IMR-90 (cell line): ENCODE measurements at regions not wholly inside any gene's neighbourhood (a gene's known extent, or its start where the extent isn't known, plus 50 kb on each side); places are given as distances from the start of the nearest gene placed in this dataset.
"Not testable (repeated sequence)": the region's sequence is repeated elsewhere in the genome, so short reads cannot be mapped to it uniquely, and the experiment has no call there.

Experiments
- ATAC-seq: fragments of 200-7000 bp; cut with Tn5 transposase; 2 replicates; pipeline ENCODE4 v1.9.1; 2020; ENCODE audit warnings: low read depth, mild to moderate bottlenecking, moderate library complexity
- BruUV-seq: library from RNA; stranded (reverse); fragments of 400-500 nt; replicated peaks from 2 replicates; lab custom pipeline; 2021; lab: Mats Ljungman, UMichigan
- CTCF ChIA-PET: fragments of 300-600 bp; formaldehyde crosslinking; extraction: SDS; loops from one replicate; lab custom pipeline; 2021; ENCODE audit warnings: antibody characterized with exemption; lab: Yijun Ruan, JAX
- POLR2A ChIA-PET: fragments of 300-600 bp; sonication (Branson Sonifier 250); formaldehyde crosslinking; loops from one replicate; lab custom pipeline; 2022; ENCODE audit warnings: antibody characterized with exemption; ENCODE audit not compliant: unreplicated experiment; lab: Charles Lee
- DNase-seq: peaks from one replicate; pipeline ENCODE4 v3.0.0; 2013
- H2AFZ ChIP-seq: replicated peaks from 2 replicates; pipeline ENCODE3; 2013; ENCODE audit warnings: low read length, mild to moderate bottlenecking; ENCODE audit not compliant: poor library complexity
- H2AK5ac ChIP-seq: 2 replicates; pipeline ENCODE4 v1.6.1; 2013; ENCODE audit warnings: low read depth, low read length, inconsistent platforms
- H2AK9ac ChIP-seq: replicated peaks from 2 replicates; pipeline ENCODE3; 2013; ENCODE audit warnings: mild to moderate bottlenecking, low read depth, low read length, moderate library complexity; ENCODE audit not compliant: poor library complexity
- H2BK120ac ChIP-seq: 2 replicates; pipeline ENCODE4 v1.6.1; 2013; ENCODE audit warnings: low read depth, low read length, inconsistent platforms
- H2BK15ac ChIP-seq: 3 replicates; pipeline ENCODE4 v1.6.1; 2013; ENCODE audit warnings: low read depth, low read length, inconsistent platforms
- H2BK20ac ChIP-seq: 2 replicates; pipeline ENCODE4 v1.6.1; 2013; ENCODE audit warnings: low read depth, mild to moderate bottlenecking, inconsistent platforms, low read length, moderate library complexity
- H2BK5ac ChIP-seq: 2 replicates; pipeline ENCODE4 v1.6.1; 2013; ENCODE audit warnings: mild to moderate bottlenecking, low read depth, low read length, inconsistent platforms; ENCODE audit not compliant: poor library complexity, severe bottlenecking
- H3K14ac ChIP-seq: replicated peaks from 2 replicates; pipeline ENCODE4 v1.6.1; 2013; ENCODE audit warnings: low read depth, low read length, inconsistent platforms
- H3K18ac ChIP-seq: 2 replicates; pipeline ENCODE4 v1.6.1; 2013; ENCODE audit warnings: low read depth, low read length, control low read depth
- H3K23ac ChIP-seq: 2 replicates; pipeline ENCODE4 v1.6.1; 2013; ENCODE audit warnings: low read depth, low read length, inconsistent platforms
- H3K27ac ChIP-seq: 2 replicates; pipeline ENCODE4 v1.5.1; 2013; ENCODE audit warnings: mild to moderate bottlenecking, control low read depth, low read length; ENCODE audit not compliant: insufficient read depth
- H3K27me3 ChIP-seq: 2 replicates; pipeline ENCODE4 v1.6.1; 2013; ENCODE audit warnings: low read length; ENCODE audit not compliant: control insufficient read depth, insufficient read depth
- H3K36me3 ChIP-seq: 2 replicates; pipeline ENCODE4 v1.6.1; 2013; ENCODE audit warnings: low read length, mixed read lengths; ENCODE audit not compliant: control insufficient read depth, insufficient read depth
- H3K4ac ChIP-seq: 2 replicates; pipeline ENCODE4 v1.6.1; 2013; ENCODE audit warnings: low read depth, low read length, inconsistent platforms
- H3K4me1 ChIP-seq: 2 replicates; pipeline ENCODE4 v1.6.1; 2013; ENCODE audit warnings: low read length, mixed read lengths; ENCODE audit not compliant: control insufficient read depth, insufficient read depth
- H3K4me2 ChIP-seq: 2 replicates; pipeline ENCODE4 v1.6.1; 2013; ENCODE audit warnings: low read depth, mild to moderate bottlenecking, control low read depth, low read length, moderate library complexity
- H3K4me3 ChIP-seq: 2 replicates; pipeline ENCODE4 v1.5.1; 2013; ENCODE audit warnings: low read depth, mild to moderate bottlenecking, control low read depth, low read length, moderate library complexity; ENCODE audit not compliant: insufficient read depth
- H3K56ac ChIP-seq: 2 replicates; pipeline ENCODE4 v1.6.1; 2013; ENCODE audit warnings: low read length, inconsistent platforms; ENCODE audit not compliant: insufficient read depth; ENCODE audit errors: extremely low read depth
- H3K79me1 ChIP-seq, 2 experiments: 2 replicates each; pipeline ENCODE4 v1.6.1; 2013; ENCODE audit warnings: low read length in 2 of 2, inconsistent platforms in 1 of 2, low read depth in 1 of 2
- H3K9ac ChIP-seq: 2 replicates; pipeline ENCODE4 v1.6.1; 2013; ENCODE audit warnings: low read depth, low read length, control low read depth
- H3K9me1 ChIP-seq: 2 replicates; pipeline ENCODE4 v1.6.1; 2013; ENCODE audit warnings: low read length, inconsistent platforms; ENCODE audit not compliant: insufficient read depth
- H3K9me3 ChIP-seq: 2 replicates; pipeline ENCODE4 v1.6.1; 2013; ENCODE audit warnings: low read length; ENCODE audit not compliant: control insufficient read depth, insufficient read depth
- H4K20me1 ChIP-seq: 2 replicates; pipeline ENCODE4 v1.6.1; 2013; ENCODE audit warnings: low read length, inconsistent platforms; ENCODE audit not compliant: insufficient read depth
- H4K5ac ChIP-seq: 2 replicates; pipeline ENCODE4 v1.6.1; 2013; ENCODE audit warnings: mild to moderate bottlenecking, low read depth, low read length, control low read depth
- H4K8ac ChIP-seq, 2 experiments: 2 replicates each; pipeline ENCODE4 v1.6.1; 2013; ENCODE audit warnings: low read depth in 2 of 2, low read length in 2 of 2, control low read depth in 1 of 2, inconsistent platforms in 1 of 2
- H4K91ac ChIP-seq: 2 replicates; pipeline ENCODE4 v1.6.1; 2013; ENCODE audit warnings: low read depth, low read length, inconsistent platforms; ENCODE audit not compliant: insufficient read depth
- WGBS, 2 experiments: methylation state at CpG; one replicate each; pipeline versions ENCODE4 v1.1.5 to v1.1.7; 2013; ENCODE audit warnings: missing lambda C conversion rate in 2 of 2; ENCODE audit not compliant: insufficient read length in 1 of 2; ENCODE audit errors: extremely low coverage in 2 of 2; 5-methylcytosine and 5-hydroxymethylcytosine counted together
- dilution Hi-C: fragments of 300-500 bp; cut with HindIII; formaldehyde crosslinking; loops from one replicate; pipeline ENCODE4 v1.14.3; 2018; ENCODE audit warnings: low sequenced_read_pairs; ENCODE audit not compliant: unreplicated experiment
- in situ Hi-C: fragments of 300-500 bp; cut with MboI; formaldehyde crosslinking; loops from 3 replicates; pipeline ENCODE4 v1.14.3; 2019; ENCODE audit warnings: low sequenced_read_pairs, inconsistent platforms, mixed read lengths
- intact Hi-C: fragments of 100-400 bp; cut with micrococcal nuclease; formaldehyde crosslinking; loops from 2 replicates; pipeline ENCODE4 v1.10.0; 2022

GRCh38 chrX:121753602-121754001 is 706.2 kb downstream of the GLUD2 start:
- H4K20me1 ChIP-seq, CTCF ChIA-PET, H3K9me1 ChIP-seq, intact Hi-C loops, H2AFZ ChIP-seq, in situ Hi-C loops, H3K27ac ChIP-seq, H4K91ac ChIP-seq, POLR2A ChIA-PET, H3K27me3 ChIP-seq, ATAC-seq, H2AK5ac ChIP-seq, H3K14ac ChIP-seq, H3K4me1 ChIP-seq, H3K4me3 ChIP-seq, H2BK20ac ChIP-seq, H3K4me2 ChIP-seq, H3K4ac ChIP-seq, H4K5ac ChIP-seq, H3K36me3 ChIP-seq, H2BK120ac ChIP-seq, DNase-seq, H3K18ac ChIP-seq, H2AK9ac ChIP-seq, dilution Hi-C loops, BruUV-seq, H3K9ac ChIP-seq, H3K9me3 ChIP-seq, H3K79me1 ChIP-seq, H3K23ac ChIP-seq, H2BK5ac ChIP-seq, H3K56ac ChIP-seq, H2BK15ac ChIP-seq, H4K8ac ChIP-seq: not testable (repeated sequence)
- WGBS, 2 experiments, result no CpG with 5 or more reads among the region's 1 CpG
